VCaP (cell line): ENCODE measurements at regions not wholly inside any gene's neighbourhood (a gene's known extent, or its start where the extent isn't known, plus 50 kb on each side); places are given as distances from the start of the nearest gene placed in this dataset.
"Not testable (repeated sequence)": the region's sequence is repeated elsewhere in the genome, so short reads cannot be mapped to it uniquely, and the experiment has no call there.

Source experiments
- H3K27ac ChIP-seq: fragments of 450-650 bp; 2 replicates; pipeline ENCODE4 v1.5.1; 2017
- TF ChIP-seq, protein P1 (sequence below): fragments of 450-650 bp; conservative IDR thresholded peaks from 2 replicates; pipeline ENCODE4 v1.5.1; 2017; ENCODE audit warnings: mild to moderate bottlenecking, moderate library complexity

DNA sequence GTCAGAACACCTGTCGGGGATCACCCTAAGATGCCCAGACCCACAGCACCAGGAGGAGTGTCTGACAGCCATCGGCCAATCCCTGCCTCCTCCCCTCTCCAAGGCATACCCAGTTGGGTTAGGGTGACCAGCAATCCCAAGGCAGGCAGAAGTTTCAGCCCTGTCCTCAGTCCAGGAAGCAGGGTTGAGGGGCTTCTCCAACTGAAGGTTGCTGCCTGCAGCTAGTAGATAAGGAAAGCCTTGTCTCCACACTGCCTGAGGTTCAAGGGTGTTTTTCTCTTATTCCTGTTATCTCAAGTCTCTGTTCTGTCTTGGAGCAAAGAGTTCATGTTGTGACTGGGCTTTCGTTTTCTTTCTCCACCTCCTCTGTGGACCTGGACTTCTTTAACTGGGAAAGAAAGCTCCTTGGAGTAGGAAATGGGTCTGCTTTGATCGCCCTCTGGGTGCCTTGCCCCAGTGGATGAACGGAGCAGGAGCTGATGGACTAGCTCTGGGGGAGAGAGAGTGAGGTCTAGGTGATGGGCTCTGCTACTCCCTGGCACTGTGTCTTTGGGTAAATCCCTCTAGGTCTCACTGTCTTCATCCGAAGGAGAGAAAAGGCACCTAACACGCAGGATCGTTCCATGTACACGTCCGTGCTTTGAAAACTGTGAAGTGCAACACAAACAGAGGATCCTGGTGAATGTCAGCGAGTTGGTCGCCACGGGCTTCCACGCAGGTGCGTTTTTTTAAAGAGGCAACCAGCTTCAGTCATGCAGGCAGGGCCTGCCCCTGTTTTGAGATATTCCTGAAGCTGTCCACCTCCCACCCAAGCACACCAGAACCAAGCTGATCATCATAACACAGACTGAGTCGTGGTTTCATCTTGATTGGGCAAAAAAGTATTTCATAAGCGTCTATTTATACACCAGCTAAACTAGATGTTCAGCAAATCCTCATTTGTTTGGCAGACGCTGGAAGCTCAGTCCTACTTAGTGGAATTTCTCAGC is 52.5 kb upstream of the FOXN3 start:
- TF ChIP-seq, protein P1, sequence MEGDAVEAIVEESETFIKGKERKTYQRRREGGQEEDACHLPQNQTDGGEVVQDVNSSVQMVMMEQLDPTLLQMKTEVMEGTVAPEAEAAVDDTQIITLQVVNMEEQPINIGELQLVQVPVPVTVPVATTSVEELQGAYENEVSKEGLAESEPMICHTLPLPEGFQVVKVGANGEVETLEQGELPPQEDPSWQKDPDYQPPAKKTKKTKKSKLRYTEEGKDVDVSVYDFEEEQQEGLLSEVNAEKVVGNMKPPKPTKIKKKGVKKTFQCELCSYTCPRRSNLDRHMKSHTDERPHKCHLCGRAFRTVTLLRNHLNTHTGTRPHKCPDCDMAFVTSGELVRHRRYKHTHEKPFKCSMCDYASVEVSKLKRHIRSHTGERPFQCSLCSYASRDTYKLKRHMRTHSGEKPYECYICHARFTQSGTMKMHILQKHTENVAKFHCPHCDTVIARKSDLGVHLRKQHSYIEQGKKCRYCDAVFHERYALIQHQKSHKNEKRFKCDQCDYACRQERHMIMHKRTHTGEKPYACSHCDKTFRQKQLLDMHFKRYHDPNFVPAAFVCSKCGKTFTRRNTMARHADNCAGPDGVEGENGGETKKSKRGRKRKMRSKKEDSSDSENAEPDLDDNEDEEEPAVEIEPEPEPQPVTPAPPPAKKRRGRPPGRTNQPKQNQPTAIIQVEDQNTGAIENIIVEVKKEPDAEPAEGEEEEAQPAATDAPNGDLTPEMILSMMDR = no peak
- no peak overlapping the region for H3K27ac ChIP-seq

DNA sequence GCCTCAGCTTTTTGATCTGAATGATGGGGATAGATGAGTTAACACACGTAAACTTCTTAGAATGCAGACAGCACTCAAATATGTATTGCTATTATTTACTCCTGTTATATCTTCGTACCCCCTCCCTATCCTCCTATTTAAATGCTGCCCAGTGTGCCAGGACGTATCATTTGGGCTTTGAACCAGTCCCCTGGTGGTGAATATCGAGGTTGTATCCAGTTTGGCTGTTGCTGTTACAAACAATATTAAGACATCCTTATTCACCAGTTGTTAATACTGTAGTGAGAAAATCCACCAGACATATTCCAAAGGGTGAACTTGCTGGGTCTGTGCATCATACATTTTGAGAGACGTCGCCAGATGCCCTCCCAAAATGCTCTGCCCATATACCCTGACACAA is 51.5 kb upstream of the FOXN3 start:
- no peak overlapping the region for H3K27ac ChIP-seq
- TF ChIP-seq, protein P1 = no peak

DNA sequence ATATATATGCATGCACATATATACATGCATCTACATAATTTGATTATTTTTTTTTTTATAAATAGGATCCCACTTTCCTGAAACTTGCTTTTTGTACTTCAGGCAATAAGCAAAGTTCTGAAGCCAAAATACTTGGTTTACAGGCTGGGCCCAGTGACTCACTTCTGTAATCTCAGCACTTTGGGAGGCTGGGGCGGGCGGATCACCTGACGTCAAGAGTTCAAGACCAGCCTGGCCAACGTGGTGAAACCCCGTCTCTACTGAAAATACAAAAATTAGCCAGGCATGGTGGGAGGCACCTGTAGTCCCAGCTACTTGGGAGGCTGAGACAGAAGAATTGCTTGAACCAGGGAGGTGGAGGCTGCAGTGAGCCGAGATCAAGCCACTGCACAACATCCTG is 51.0 kb upstream of the FOXN3 start:
- H3K27ac ChIP-seq = not testable (repeated sequence)

DNA sequence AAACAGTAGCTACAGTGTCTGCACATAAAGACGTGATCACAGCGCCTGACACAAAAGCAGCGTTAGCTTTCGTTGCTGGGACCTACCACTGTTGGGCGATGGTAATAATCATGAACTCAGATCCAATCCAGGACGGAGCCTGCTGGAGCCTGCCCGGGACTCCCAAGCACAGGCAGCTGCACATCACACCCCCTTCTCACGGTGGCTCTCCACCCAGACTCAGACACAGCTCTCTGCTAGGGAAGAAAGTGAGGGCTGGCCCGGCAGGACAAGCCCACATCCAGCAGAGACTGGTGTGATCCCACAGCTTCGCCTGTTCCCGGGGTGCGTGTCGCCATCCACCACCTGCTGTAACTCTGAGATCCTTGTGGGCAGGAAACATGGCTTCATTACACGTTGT is 49.9 kb upstream of the FOXN3 start:
- no peak overlapping the region for H3K27ac ChIP-seq
- TF ChIP-seq, protein P1 = no peak
